ENCODE measurements at regions not wholly inside any gene's neighbourhood (a gene's known extent, or its start where the extent isn't known, plus 50 kb on each side); places are given as distances from the start of the nearest gene placed in this dataset.

DNA sequence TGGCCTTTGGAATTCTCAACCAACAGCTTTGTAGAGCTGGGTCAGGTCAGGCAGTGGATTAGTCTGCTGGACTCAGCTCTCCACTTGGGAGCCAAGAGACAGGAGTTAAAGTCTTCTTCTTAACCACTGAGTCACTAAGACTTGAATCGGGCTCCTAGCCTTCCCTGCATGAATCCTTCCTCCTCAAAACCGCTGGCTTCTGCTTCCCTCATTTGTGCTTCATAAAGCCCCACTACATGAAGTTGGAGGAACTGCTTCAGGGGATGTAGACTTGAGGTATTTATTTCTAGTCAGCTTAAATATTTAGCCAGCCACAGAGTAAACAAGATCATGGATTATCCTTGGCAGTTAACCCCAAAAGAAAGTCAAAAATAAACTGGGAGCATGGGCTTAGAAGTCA lies 536.3 kb upstream of the TNP1 start:
- FAIRE-seq (no peak), DNase-seq (ENCODE audit: low spot score) (no peak), ATAC-seq (peak; percentile 47; the same call in 2 of the 3 replicates)
- no peaks in the 10 kb centered on the region for H3K4me1 ChIP-seq (ENCODE audit: insufficient read depth, low read length)
- CTCF ChIA-PET (ENCODE audit: low intra/inter-chr PET ratio, low total read pairs) = no interaction called here
- in situ Hi-C loops (cut with HindIII; ENCODE audit: extremely low pct_ligation_motif_present, low pct_unique_long_range_greater_than_20kb) (no loop called here), intact Hi-C loops (cut with micrococcal nuclease; ENCODE audit: unreplicated experiment) (no loop called here)
- H2AFZ ChIP-seq (ENCODE audit: low read length) = no peak overlapping the region
- no peak overlapping the region for H3K4me2 ChIP-seq (ENCODE audit: low read depth, low read length)
- H4K20me1 ChIP-seq (ENCODE audit: insufficient read depth, low read length) = no peaks in the 10 kb centered on the region
- no TSS peak for BruUV-seq (replicated peaks)
- H3K27me3 ChIP-seq (ENCODE audit: control insufficient read depth in 1 of 2, insufficient read depth in 2 of 2, low read length in 2 of 2) = no peaks in the 10 kb centered on the region
- POLR2A ChIA-PET = no interaction called here
- H3K36me3 ChIP-seq (replicated peaks in 1 of 2; ENCODE audit: control insufficient read depth in 1 of 2, insufficient read depth in 2 of 2, low read length in 2 of 2) = no peaks in the 10 kb centered on the region
- WGBS (ENCODE audit: low lambda C conversion rate) = 2% methylated on average over 2 of the region's 2 CpGs
- TF ChIP-seq ESRRA (CRISPR knock-in tag; IDR thresholded peaks at IDR 0.05; ENCODE audit: low read depth) (no peak), RARA (CRISPR knock-in tag; IDR thresholded peaks at IDR 0.05) (no peak), ZNF317 (CRISPR knock-in tag; IDR thresholded peaks at IDR 0.05) (no peak), RAD21 (CRISPR knock-in tag; IDR thresholded peaks at IDR 0.05) (no peak), PAF1 (CRISPR knock-in tag; IDR thresholded peaks at IDR 0.05) (no peak), EHMT2 (IDR thresholded peaks at IDR 0.05; ENCODE audit: borderline replicate concordance, low read depth, low read length) (no peak), ZNF296 (CRISPR knock-in tag; conservative IDR thresholded peaks at IDR 0.05) (no peak), ARID2 (CRISPR knock-in tag; IDR thresholded peaks at IDR 0.05; ENCODE audit: borderline replicate concordance) (no peak), REPIN1 (CRISPR knock-in tag; IDR thresholded peaks at IDR 0.05; ENCODE audit: borderline replicate concordance, low read depth) (no peak)
- TF ChIP-seq, protein P1, sequence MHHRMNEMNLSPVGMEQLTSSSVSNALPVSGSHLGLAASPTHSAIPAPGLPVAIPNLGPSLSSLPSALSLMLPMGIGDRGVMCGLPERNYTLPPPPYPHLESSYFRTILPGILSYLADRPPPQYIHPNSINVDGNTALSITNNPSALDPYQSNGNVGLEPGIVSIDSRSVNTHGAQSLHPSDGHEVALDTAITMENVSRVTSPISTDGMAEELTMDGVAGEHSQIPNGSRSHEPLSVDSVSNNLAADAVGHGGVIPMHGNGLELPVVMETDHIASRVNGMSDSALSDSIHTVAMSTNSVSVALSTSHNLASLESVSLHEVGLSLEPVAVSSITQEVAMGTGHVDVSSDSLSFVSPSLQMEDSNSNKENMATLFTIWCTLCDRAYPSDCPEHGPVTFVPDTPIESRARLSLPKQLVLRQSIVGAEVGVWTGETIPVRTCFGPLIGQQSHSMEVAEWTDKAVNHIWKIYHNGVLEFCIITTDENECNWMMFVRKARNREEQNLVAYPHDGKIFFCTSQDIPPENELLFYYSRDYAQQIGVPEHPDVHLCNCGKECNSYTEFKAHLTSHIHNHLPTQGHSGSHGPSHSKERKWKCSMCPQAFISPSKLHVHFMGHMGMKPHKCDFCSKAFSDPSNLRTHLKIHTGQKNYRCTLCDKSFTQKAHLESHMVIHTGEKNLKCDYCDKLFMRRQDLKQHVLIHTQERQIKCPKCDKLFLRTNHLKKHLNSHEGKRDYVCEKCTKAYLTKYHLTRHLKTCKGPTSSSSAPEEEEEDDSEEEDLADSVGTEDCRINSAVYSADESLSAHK (CRISPR knock-in tag; IDR thresholded peaks at IDR 0.05; ENCODE audit: borderline replicate concordance) = no peak
- TF ChIP-seq, protein P2, sequence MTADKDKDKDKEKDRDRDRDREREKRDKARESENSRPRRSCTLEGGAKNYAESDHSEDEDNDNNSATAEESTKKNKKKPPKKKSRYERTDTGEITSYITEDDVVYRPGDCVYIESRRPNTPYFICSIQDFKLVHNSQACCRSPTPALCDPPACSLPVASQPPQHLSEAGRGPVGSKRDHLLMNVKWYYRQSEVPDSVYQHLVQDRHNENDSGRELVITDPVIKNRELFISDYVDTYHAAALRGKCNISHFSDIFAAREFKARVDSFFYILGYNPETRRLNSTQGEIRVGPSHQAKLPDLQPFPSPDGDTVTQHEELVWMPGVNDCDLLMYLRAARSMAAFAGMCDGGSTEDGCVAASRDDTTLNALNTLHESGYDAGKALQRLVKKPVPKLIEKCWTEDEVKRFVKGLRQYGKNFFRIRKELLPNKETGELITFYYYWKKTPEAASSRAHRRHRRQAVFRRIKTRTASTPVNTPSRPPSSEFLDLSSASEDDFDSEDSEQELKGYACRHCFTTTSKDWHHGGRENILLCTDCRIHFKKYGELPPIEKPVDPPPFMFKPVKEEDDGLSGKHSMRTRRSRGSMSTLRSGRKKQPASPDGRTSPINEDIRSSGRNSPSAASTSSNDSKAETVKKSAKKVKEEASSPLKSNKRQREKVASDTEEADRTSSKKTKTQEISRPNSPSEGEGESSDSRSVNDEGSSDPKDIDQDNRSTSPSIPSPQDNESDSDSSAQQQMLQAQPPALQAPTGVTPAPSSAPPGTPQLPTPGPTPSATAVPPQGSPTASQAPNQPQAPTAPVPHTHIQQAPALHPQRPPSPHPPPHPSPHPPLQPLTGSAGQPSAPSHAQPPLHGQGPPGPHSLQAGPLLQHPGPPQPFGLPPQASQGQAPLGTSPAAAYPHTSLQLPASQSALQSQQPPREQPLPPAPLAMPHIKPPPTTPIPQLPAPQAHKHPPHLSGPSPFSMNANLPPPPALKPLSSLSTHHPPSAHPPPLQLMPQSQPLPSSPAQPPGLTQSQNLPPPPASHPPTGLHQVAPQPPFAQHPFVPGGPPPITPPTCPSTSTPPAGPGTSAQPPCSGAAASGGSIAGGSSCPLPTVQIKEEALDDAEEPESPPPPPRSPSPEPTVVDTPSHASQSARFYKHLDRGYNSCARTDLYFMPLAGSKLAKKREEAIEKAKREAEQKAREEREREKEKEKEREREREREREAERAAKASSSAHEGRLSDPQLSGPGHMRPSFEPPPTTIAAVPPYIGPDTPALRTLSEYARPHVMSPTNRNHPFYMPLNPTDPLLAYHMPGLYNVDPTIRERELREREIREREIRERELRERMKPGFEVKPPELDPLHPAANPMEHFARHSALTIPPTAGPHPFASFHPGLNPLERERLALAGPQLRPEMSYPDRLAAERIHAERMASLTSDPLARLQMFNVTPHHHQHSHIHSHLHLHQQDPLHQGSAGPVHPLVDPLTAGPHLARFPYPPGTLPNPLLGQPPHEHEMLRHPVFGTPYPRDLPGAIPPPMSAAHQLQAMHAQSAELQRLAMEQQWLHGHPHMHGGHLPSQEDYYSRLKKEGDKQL (CRISPR knock-in tag; IDR thresholded peaks at IDR 0.05; ENCODE audit: low read depth) = no peak
- TF ChIP-seq, protein P3, sequence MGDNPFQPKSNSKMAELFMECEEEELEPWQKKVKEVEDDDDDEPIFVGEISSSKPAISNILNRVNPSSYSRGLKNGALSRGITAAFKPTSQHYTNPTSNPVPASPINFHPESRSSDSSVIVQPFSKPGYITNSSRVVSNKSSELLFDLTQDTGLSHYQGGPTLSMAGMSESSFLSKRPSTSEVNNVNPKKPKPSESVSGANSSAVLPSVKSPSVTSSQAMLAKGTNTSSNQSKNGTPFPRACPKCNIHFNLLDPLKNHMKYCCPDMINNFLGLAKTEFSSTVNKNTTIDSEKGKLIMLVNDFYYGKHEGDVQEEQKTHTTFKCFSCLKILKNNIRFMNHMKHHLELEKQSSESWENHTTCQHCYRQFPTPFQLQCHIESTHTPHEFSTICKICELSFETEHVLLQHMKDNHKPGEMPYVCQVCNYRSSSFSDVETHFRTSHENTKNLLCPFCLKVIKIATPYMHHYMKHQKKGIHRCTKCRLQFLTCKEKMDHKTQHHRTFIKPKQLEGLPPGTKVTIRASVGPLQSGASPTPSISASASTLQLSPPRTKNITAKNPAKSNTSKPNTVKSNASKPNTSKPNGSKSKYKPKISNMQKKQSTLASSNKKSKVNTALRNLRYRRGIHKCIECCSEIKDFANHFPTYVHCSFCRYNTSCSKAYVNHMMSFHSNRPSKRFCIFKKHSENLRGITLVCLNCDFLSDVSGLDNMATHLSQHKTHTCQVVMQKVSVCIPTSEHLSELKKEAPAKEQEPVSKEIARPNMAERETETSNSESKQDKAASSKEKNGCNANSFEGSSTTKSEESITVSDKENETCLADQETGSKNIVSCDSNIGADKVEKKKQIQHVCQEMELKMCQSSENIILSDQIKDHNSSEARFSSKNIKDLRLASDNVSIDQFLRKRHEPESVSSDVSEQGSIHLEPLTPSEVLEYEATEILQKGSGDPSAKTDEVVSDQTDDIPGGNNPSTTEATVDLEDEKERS (CRISPR knock-in tag; IDR thresholded peaks at IDR 0.05) = no peak
- H3K4me3 ChIP-seq (replicated peaks in 1 of 3; ENCODE audit: insufficient read depth in 1 of 3, low read depth in 2 of 3, low read length in 3 of 3) = no peak overlapping the region
- H3K9ac ChIP-seq (ENCODE audit: insufficient read depth, low read depth, low read length) = no peak overlapping the region
- peaks cover under 1% of the 10 kb centered on the region; the same call in 1 of the 2 replicates for H3K9me3 ChIP-seq (ENCODE audit: low read length)
- H3K27ac ChIP-seq (ENCODE audit: extremely low read length, insufficient read depth, low read length) = no peak overlapping the region
- no peaks in the 10 kb centered on the region for H3K79me2 ChIP-seq (ENCODE audit: insufficient read depth, low read length)
